ENCODE measurements at regions not wholly inside any gene's neighbourhood (a gene's known extent, or its start where the extent isn't known, plus 50 kb on each side); places are given as distances from the start of the nearest gene placed in this dataset.

DNA sequence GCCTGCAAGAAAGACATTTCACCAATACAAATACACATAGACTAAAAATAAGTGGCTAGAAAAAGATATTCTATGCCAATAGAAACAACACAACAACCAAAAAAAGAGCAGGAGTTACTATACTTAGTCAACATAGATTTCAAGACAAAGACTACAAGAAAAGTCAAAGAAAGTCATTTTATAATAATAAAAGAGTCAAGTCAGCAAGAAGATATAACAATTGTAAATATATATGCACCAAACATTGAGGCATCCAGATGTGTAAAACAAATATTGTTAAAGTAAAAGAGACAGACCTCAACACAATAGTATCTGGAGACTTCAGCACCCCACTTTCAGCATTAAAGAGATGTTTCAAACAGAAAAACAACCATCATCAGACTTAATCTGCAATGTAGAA, 104.6 kb downstream of the AMY1C start:
- DNase-seq, result no peak

DNA sequence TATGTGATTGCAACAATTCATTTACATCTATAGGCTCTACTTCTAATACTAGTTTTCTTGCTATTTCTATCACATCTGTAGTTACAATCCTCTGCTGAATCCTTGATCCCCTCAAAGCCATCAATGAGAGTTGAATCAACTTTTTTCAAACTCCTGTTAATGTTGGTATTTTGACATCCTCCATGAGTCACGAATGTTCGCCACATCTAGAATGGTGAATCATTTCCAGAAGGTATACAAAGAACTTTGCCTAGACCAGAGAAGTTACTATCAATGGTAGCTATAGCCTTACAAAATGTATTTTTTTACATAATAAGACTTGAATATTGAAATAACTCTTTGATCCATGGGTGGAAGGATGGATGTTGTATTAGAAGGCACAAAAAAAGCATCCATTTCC, 110.0 kb downstream of the AMY1C start:
- no peak for DNase-seq

GRCh38 chr1:103898576-103899345, 149.1 kb downstream of the AMY1C start:
- DNase-seq, result no peak

- no peak for DNase-seq
Measured at GRCh38 chr1:103900005-103900404, 150.3 kb downstream of the AMY1C start.

GRCh38 chr1:103901072-103901471, 151.4 kb downstream of the AMY1C start:
- DNase-seq, result no peak

GRCh38 chr1:103905363-103905762, 155.7 kb downstream of the AMY1C start:
- DNase-seq, result no peak

DNA sequence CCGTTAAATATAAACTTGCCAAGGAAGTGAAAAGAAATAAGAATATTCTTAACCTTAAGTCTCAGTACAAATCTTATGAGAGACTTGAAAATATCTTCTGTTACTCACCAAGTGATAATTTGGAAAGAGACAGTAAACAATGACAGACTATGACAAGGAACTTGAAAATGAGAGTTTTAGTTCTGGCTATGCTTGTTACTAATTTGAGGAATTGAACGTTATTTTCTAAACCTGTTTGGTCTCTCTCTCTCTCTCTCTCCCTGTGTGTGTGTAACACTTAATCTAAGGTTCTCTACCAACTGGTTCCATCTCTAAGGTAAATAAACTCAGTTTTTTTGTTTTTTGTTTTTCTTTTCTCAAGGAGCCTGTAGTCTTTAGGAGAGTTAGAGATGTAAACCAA, 161.8 kb downstream of the AMY1C start:
- DNase-seq, result no peak

GRCh38 chr1:103917795-103918194, 168.1 kb downstream of the AMY1C start:
- no peak for DNase-seq

DNA sequence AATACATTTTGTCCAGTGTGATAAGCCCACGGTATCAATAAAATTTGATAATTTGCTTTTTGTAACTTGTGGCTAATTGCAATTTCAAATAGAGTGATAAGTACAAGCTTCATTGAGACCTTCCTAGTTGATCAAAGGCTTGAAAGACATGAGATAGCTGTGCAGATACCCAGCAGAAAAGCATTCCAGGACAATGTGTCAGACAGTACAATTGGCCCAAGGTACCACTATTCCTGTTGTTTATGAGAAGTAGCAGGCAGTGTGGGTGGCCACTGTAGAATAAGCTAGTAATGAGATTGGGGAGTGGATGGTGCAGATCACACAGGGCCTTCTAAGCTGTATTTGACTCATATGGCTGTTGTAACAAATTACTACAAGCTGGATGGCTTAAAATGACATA, 182.2 kb downstream of the AMY1C start:
- DNase-seq, result no peak

DNA sequence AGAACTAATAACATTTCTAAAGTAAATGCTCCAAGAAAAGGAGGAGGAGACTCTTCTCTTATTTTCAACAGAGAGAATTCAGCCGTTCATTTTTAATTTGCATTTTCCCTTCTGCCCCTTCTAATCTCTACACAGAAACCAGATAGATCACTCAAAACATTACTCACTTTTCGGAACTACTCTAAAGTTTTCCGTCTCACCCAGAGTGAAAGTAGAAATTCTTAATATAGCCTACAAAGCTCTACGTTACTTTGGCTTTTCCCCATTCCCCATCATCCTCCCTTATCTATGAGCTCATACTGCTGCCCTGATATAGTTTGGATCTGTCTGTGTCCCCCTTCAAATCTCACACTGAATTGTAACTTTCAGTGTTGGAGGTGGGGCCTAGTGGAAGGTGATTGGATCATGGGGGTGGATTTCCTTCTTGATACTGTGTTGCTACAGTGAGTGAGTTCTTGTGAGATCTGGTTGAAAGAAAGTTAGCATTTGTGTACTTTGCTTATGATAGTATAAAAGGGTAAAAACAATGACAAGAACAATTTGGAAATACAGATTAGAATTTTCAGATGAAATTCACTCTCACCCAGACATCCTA, 188.2 kb downstream of the AMY1C start:
- DNase-seq, result no peak

DNA sequence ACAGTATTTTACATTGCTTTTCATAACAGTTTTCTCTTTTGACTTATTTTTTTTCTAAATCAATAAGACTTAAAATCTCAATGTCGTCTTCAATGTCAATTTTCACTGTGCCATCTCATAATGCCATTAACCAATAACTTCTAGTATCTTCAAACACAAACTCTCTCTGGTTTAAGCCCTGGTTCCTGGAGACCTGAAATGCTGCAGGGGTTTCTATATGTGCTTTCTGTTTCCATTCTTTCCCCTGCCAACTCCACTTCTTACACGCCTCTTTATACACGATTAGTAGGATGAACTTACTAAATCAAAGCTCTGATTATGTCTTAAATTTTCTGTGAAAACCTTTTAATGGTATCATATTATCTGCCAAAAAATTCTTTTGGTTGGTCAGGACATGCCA, 191.4 kb downstream of the AMY1C start:
- no peak for DNase-seq

DNA sequence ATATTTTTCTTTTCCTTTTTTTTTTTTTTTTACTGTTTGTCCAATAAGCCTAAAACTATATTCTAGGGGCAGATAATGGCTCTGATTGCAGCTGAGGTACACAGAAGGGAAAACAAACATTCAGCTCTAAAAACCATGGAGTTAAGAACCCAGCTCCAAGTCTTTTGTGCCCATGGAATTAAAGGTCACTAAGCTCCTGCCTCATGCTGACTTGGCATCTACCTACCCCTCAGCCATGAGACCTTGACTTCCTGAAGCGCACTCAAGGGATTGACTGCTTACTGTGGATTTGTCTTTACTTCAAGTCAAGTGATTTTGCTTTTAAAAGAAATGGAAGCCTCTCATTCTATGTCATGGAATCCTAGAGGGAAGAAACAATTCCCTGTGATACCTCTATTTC, 192.3 kb downstream of the AMY1C start:
- no peak for DNase-seq

- DNase-seq, result no peak
Measured at GRCh38 chr1:103945774-103946173, 196.1 kb downstream of the AMY1C start.

DNA sequence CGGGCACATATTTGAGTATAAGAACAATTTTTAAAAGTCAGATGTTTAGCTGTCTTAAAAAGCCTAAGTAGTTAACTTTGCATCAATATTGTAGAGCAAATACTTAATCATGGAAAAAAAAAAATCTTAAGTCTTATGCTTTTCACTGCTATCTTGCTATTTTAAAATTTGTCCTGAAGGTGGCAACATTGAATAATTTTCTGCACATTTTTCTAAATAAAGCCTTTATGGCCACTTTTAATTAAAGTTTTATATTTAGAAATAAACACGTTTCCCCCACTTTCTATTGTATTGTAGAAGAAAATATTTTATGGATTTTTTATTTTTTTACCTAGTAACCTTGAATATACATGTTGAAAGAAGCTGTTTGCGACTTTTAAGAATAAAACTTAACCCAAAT, 198.8 kb downstream of the AMY1C start:
- DNase-seq, result no peak

GRCh38 chr1:103949779-103950178, 200.1 kb downstream of the AMY1C start:
- DNase-seq, result no peak

- no peak for DNase-seq
Measured at GRCh38 chr1:103953386-103953785, 203.7 kb downstream of the AMY1C start.

GRCh38 chr1:103958699-103959098, 209.0 kb downstream of the AMY1C start:
- no peak for DNase-seq

DNA sequence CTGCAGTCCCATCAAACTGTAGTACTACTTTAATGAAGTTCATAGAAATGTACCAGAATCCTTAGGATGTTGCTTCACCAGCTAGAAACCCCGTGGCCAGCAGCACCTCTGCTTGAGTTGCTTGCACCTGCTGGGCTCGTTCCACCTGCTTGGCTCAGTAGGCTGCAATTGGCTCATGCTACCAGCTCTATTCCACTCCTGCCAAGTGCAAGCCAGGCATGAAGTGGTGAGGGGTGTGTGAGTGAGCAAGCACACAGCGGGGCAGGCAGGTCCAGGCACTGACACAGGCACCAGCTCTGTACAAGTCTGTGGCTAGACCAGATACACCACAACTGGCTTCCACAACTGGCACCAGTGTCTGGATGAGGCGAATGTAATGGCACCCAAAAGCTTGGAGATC, 209.9 kb downstream of the AMY1C start:
- DNase-seq, result no peak

- no peak for DNase-seq
Measured at GRCh38 chr1:103960045-103960444, 210.3 kb downstream of the AMY1C start.

- no peak for DNase-seq
Measured at GRCh38 chr1:103960710-103961109, 211.0 kb downstream of the AMY1C start.

GRCh38 chr1:103986792-103987191, 237.1 kb downstream of the AMY1C start:
- DNase-seq, result no peak

DNA sequence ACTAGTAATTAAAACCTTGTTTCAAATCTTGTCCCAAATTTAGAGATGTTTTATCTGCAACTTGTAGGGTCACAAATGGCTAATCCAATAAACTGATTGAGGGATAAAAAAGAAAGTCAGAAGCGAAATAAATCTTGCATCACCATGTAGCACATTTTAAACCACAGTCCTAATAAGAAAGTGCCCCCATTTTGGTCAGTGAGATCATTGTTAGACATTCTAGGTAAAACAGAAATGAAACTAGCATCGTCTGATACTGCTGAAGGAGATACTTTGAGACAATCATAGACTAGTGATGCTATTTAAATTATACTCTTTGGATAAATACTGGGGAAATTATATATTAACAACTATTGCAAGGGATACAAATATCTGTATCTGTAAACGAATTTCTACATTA, 247.9 kb downstream of the AMY1C start:
- DNase-seq, result no peak

GRCh38 chr1:104018922-104019674, 269.4 kb downstream of the AMY1C start:
- DNase-seq, result no peak

DNA sequence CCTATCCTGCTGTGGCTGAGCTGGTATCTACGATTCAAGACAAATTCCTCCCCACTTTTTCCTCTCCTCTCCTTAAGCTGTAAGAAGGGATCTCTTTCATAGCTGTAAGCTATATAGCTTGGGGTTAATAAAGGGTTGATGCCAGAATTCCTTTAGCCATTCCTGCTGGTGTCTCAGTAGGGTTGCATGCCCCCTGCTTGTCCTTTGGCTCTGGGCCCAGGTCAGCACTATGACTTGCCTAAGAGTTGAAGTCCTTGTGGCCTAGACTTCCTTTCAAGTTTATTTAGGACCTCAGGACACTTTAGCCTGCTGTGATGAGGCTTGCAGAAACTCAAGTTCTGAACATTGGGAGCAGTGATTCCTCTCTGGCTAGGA, 270.0 kb downstream of the AMY1C start:
- no peak for DNase-seq
